Activated naive CD4-positive, alpha-beta T cell treated with anti-CD3 and anti-CD28 coated beads, Interleukin-2, amount 10 ng/mL, durations not matched to agents 7 days and 5 days (primary cell): ENCODE measurements at regions not wholly inside any gene's neighbourhood (a gene's known extent, or its start where the extent isn't known, plus 50 kb on each side); places are given as distances from the start of the nearest gene placed in this dataset.

Experiments used
- CTCF ChIA-PET: fragments of 350-600 bp; sonication (Branson Sonifier 250); formaldehyde crosslinking; loops from one replicate; lab custom pipeline; 2021; ENCODE audit warnings: antibody characterized with exemption; lab: Charles Lee
- DNase-seq: peaks from one replicate; pipeline ENCODE4 v3.0.0-alpha.2; 2020
- H3K27ac Mint-ChIP-seq: one replicate; pipeline ENCODE4 v1.8.0; 2021; ENCODE audit warnings: mild to moderate bottlenecking, moderate library complexity, mixed read lengths
- H3K27me3 Mint-ChIP-seq: one replicate; pipeline ENCODE4 v1.8.0; 2021; ENCODE audit warnings: mild to moderate bottlenecking, mixed read lengths
- H3K36me3 Mint-ChIP-seq: one replicate; pipeline ENCODE4 v1.8.0; 2021; ENCODE audit warnings: mixed read lengths
- H3K4me1 Mint-ChIP-seq: one replicate; pipeline ENCODE4 v1.8.0; 2021; ENCODE audit warnings: mixed read lengths
- H3K4me3 Mint-ChIP-seq: one replicate; pipeline ENCODE4 v1.8.0; 2021; ENCODE audit warnings: mild to moderate bottlenecking, moderate library complexity, mixed read lengths
- H3K9me3 Mint-ChIP-seq: one replicate; pipeline ENCODE4 v1.8.0; 2021; ENCODE audit warnings: mixed read lengths

DNA sequence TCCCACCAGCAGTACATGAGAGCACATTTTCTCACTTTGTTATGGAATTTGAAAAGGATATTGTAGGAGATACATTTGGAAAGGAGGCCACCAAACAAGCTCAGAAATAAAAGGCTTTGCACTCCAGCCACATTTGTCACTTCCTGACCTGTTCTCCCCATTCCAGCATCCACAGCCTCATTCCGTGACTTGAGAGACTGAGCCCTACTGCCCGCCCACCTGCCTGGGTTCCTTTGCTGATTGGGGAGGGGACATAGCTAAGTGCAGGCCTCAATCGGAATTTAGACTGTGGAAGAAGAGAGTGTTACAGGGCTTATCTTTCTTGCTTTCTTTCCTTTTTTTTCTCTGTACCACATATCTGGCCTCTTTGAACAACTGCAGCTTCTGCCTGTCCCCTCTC lies 735.4 kb upstream of the TMEM132C start:
- Mint-ChIP-seq H3K4me3 (no peak overlapping the region), H3K27ac (no peak overlapping the region), H3K36me3 (no peaks in the 10 kb centered on the region), H3K4me1 (no peaks in the 10 kb centered on the region), H3K9me3 (no peaks in the 10 kb centered on the region), H3K27me3 (peaks cover 6% of the 10 kb centered on the region)
- DNase-seq = no peak
- CTCF ChIA-PET = no interaction called here

GRCh38 chr12:127533353-127533752 lies 733.6 kb upstream of the TMEM132C start:
- Mint-ChIP-seq H3K27ac (no peak overlapping the region), H3K36me3 (no peaks in the 10 kb centered on the region), H3K9me3 (no peaks in the 10 kb centered on the region), H3K4me3 (no peak overlapping the region), H3K27me3 (peaks cover 6% of the 10 kb centered on the region), H3K4me1 (no peaks in the 10 kb centered on the region)
- CTCF ChIA-PET = no interaction called here
- no peak for DNase-seq

DNA sequence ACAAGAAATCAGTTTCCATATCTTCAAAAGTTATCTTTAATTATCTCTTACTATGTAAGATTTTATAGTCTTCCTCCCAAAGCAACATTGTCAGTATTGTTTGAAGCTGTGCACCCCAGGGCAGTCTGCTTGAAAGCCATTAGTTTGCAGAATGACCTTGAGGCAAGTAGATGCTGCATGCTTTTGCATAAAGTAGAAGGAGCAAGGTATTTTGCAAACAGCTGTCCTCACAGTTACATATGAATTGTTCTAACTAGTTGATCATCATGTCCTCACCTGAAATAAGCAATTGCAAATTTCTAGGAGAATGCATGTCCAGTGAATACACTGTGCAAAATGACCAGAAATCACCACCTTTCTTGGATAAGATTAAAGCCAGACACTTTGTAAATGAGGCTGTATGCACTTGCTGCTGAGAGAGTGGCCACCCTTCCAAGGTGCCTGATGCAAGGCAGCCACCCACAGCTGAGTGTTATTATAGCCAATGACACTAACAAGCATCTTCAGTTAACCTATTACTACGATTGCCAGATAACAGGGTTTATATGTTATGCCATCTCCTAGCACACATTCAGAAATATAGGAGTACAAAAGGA lies 730.0 kb upstream of the TMEM132C start:
- no peaks in the 10 kb centered on the region for H3K36me3 Mint-ChIP-seq
- H3K4me1 Mint-ChIP-seq = no peaks in the 10 kb centered on the region
- CTCF ChIA-PET = no interaction called here
- no peak overlapping the region for H3K4me3 Mint-ChIP-seq
- H3K9me3 Mint-ChIP-seq = no peaks in the 10 kb centered on the region
- H3K27ac Mint-ChIP-seq = no peak overlapping the region
- H3K27me3 Mint-ChIP-seq = peaks cover 2% of the 10 kb centered on the region
- DNase-seq = no peak

DNA sequence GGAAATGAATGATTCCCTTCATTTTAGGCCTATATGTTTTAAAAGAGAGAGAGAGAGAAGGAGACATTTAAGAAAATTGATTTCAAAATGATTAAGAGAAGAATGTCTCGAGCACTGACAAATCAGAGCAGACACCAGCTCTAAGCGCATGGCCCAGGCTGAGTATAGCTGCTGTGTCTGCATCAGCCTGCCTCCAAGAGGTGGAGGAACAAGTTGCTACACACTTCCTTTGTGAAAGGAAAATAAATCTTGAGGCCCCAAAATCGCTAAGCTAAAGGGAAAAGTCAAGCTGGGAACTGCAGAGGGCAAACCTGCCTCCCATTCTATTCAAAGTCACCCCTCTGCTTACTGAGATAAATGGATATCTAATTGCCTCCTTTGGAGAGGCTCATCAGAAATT lies 728.7 kb upstream of the TMEM132C start:
- H3K9me3 Mint-ChIP-seq = no peaks in the 10 kb centered on the region
- no peak for DNase-seq
- no peaks in the 10 kb centered on the region for H3K4me1 Mint-ChIP-seq
- H3K36me3 Mint-ChIP-seq = no peaks in the 10 kb centered on the region
- no peak overlapping the region for H3K27ac Mint-ChIP-seq
- no peaks in the 10 kb centered on the region for H3K27me3 Mint-ChIP-seq
- CTCF ChIA-PET = no interaction called here
- H3K4me3 Mint-ChIP-seq = no peak overlapping the region

- Mint-ChIP-seq H3K36me3 (no peaks in the 10 kb centered on the region), H3K27ac (no peak overlapping the region), H3K4me1 (no peaks in the 10 kb centered on the region), H3K9me3 (no peaks in the 10 kb centered on the region), H3K4me3 (no peak overlapping the region), H3K27me3 (no peaks in the 10 kb centered on the region)
- DNase-seq = no peak
- CTCF ChIA-PET = no interaction called here
These were observed 727.6 kb upstream of the TMEM132C start for GRCh38 chr12:127539226-127539858.

DNA sequence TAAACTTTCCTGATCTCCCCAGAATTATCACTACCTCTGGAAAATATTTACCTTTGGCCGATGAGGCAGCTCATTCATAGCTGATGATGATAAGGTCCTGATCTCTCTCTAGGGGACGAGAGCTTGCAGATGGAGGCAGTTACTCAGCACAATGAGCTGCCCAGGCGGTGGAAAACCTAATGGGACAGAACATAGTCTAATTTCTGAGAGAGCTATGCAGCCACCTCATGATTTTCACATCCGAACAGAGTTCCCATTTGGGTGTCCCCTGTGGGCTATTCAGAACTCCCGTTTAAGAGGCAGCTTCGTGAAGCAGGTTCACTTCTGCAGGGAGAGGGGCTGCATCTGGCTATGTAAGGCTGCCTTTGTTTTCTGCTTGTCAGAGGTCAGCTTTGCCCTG lies 724.6 kb upstream of the TMEM132C start:
- H3K9me3 Mint-ChIP-seq = no peaks in the 10 kb centered on the region
- no peaks in the 10 kb centered on the region for H3K36me3 Mint-ChIP-seq
- H3K4me3 Mint-ChIP-seq = no peak overlapping the region
- no peak overlapping the region for H3K27ac Mint-ChIP-seq
- DNase-seq = no peak
- no peaks in the 10 kb centered on the region for H3K27me3 Mint-ChIP-seq
- H3K4me1 Mint-ChIP-seq = no peaks in the 10 kb centered on the region
- CTCF ChIA-PET = no interaction called here

- peaks cover 5% of the 10 kb centered on the region for H3K27me3 Mint-ChIP-seq
- H3K36me3 Mint-ChIP-seq = no peaks in the 10 kb centered on the region
- CTCF ChIA-PET = no interaction called here
- H3K9me3 Mint-ChIP-seq = no peaks in the 10 kb centered on the region
- no peak overlapping the region for H3K4me3 Mint-ChIP-seq
- H3K27ac Mint-ChIP-seq = no peak overlapping the region
- H3K4me1 Mint-ChIP-seq = no peaks in the 10 kb centered on the region
- no peak for DNase-seq
These were observed 724.0 kb upstream of the TMEM132C start for GRCh38 chr12:127542931-127543330.

GRCh38 chr12:127546721-127547505 lies 720.1 kb upstream of the TMEM132C start:
- no peak overlapping the region for H3K4me3 Mint-ChIP-seq
- H3K27ac Mint-ChIP-seq = no peak overlapping the region
- CTCF ChIA-PET = no interaction called here
- no peak for DNase-seq
- H3K4me1 Mint-ChIP-seq = no peaks in the 10 kb centered on the region
- H3K9me3 Mint-ChIP-seq = peaks cover under 1% of the 10 kb centered on the region
- no peaks in the 10 kb centered on the region for H3K36me3 Mint-ChIP-seq
- peaks cover 17% of the 10 kb centered on the region for H3K27me3 Mint-ChIP-seq

GRCh38 chr12:127548123-127548553 lies 718.8 kb upstream of the TMEM132C start:
- CTCF ChIA-PET = interaction anchor here (1.1 kb wide), 1 partner anchor 63 kb away, joined by 3 read pairs; no protein-coding TSS in a partner anchor
- Mint-ChIP-seq H3K27me3 (peaks cover 24% of the 10 kb centered on the region), H3K36me3 (no peaks in the 10 kb centered on the region), H3K4me3 (no peak overlapping the region), H3K4me1 (no peaks in the 10 kb centered on the region), H3K9me3 (peaks cover 10% of the 10 kb centered on the region), H3K27ac (no peak overlapping the region)
- DNase-seq = no peak

DNA sequence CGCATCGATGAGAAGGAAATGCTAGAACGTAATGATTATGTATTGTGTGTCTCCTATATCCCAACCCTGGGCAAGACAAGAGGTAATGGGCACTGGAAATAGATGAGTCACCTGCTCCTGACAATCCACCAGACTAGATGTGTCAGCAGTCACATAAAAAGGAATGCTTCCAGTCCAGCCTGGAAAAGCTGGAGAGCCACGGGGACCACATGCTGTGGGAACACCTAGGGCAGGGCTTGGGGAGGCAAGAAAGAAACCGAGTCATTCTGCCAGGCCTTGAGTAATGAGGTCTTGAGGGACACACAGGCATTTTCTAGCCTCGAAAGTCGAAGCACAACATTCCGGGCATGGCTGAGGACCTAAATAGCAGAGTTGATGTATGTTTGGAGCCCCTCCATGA lies 716.7 kb upstream of the TMEM132C start:
- peaks cover 24% of the 10 kb centered on the region for H3K27me3 Mint-ChIP-seq
- CTCF ChIA-PET = no interaction called here
- no peaks in the 10 kb centered on the region for H3K4me1 Mint-ChIP-seq
- H3K27ac Mint-ChIP-seq = no peak overlapping the region
- peaks cover 13% of the 10 kb centered on the region for H3K9me3 Mint-ChIP-seq
- no peak for DNase-seq
- no peaks in the 10 kb centered on the region for H3K36me3 Mint-ChIP-seq
- H3K4me3 Mint-ChIP-seq = no peak overlapping the region

GRCh38 chr12:127552838-127553237 lies 714.1 kb upstream of the TMEM132C start:
- H3K27ac Mint-ChIP-seq = no peak overlapping the region
- peaks cover 17% of the 10 kb centered on the region for H3K9me3 Mint-ChIP-seq
- H3K36me3 Mint-ChIP-seq = peaks cover 12% of the 10 kb centered on the region
- no peak for DNase-seq
- CTCF ChIA-PET = no interaction called here
- no peak overlapping the region for H3K4me3 Mint-ChIP-seq
- peaks cover 23% of the 10 kb centered on the region for H3K27me3 Mint-ChIP-seq
- H3K4me1 Mint-ChIP-seq = peaks cover 18% of the 10 kb centered on the region

- no peak overlapping the region for H3K27ac Mint-ChIP-seq
These were observed 711.9 kb upstream of the TMEM132C start for GRCh38 chr12:127555071-127555470.

DNA sequence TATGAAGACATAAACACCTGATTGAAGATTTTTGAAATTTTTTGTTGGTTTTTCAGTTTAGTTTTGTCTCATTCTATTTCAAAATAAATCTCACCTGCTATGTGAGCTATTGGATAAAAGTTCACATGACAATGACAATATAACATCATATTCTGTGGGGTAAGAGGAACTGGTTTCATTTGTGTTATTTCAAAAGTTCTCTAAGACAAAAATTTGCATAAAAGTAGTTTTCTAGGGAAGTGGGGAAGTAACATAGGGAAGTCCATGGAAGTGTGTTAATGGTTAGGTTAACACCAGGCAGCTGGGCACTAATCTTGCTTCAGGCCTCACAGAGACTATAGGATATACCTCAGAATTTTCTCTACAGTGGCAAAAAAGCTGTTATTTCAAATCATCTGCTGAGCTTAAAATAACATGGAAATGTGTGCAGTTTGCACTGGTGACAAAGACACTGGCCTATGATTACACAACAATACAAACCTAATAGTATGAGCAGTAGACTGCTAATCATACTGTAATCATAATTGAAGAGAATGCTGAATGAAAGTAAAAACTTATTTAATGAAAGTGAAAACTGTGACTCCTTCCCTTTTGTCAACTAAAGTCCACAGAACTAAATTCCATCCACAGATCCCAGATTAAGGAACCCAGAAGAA lies 710.6 kb upstream of the TMEM132C start:
- no peak for DNase-seq
- H3K9me3 Mint-ChIP-seq = peaks cover 26% of the 10 kb centered on the region
- no peak overlapping the region for H3K4me3 Mint-ChIP-seq
- H3K36me3 Mint-ChIP-seq = peaks cover 29% of the 10 kb centered on the region
- CTCF ChIA-PET = no interaction called here
- peaks cover 48% of the 10 kb centered on the region for H3K4me1 Mint-ChIP-seq
- H3K27me3 Mint-ChIP-seq = peaks cover 14% of the 10 kb centered on the region
- H3K27ac Mint-ChIP-seq = peak overlapping the region; percentile 63

More at GRCh38 chr12:127555071-127555470, 711.9 kb upstream of the TMEM132C start:
- H3K4me3 Mint-ChIP-seq = no peak overlapping the region
- peaks cover 23% of the 10 kb centered on the region for H3K36me3 Mint-ChIP-seq
- H3K27me3 Mint-ChIP-seq = peaks cover 17% of the 10 kb centered on the region
- CTCF ChIA-PET = no interaction called here
- peaks cover 40% of the 10 kb centered on the region for H3K4me1 Mint-ChIP-seq
- DNase-seq = no peak
- peaks cover 20% of the 10 kb centered on the region for H3K9me3 Mint-ChIP-seq

DNA sequence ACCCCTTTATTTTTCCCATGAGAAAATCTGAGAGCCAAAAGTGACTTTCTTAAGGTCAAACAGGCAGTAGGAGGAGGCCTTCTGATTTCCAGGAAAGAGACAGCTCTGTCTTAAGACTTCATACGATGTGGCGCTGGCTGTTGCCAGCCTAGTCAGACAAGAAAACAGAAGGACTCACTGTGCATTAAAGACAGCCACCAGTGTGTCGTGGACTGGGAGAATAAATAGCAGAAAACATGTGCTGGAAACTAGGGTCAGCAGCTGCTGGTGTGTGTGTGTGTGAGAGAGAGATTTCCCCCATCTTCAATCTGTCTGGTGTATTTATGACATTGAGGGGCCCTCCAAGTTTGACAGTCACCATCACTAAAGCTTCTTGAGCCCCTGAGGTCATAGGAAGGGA lies 708.6 kb upstream of the TMEM132C start:
- Mint-ChIP-seq H3K4me3 (no peak overlapping the region), H3K36me3 (peaks cover 31% of the 10 kb centered on the region), H3K27ac (peak overlapping the region; percentile 88), H3K27me3 (peaks cover 7% of the 10 kb centered on the region), H3K9me3 (peaks cover 20% of the 10 kb centered on the region), H3K4me1 (peaks cover 61% of the 10 kb centered on the region)
- DNase-seq = no peak
- CTCF ChIA-PET = interaction anchor here (0.7 kb wide), 1 partner anchor 53 kb away, joined by 3 read pairs; no protein-coding TSS in a partner anchor
